ENCODE measurements at regions not wholly inside any gene's neighbourhood (a gene's known extent, or its start where the extent isn't known, plus 50 kb on each side); places are given as distances from the start of the nearest gene placed in this dataset.
A peak's percentile ranks its signal among the peaks of the same experiment; 100 is the strongest.
"Not testable (repeated sequence)": the region's sequence is repeated elsewhere in the genome, so short reads cannot be mapped to it uniquely, and the experiment has no call there.

- DNase-seq, result no peak
Observed at GRCh38 chr21:33993286-33994231, 78.0 kb upstream of the ATP5PO start.

- DNase-seq, result not testable (repeated sequence)
Observed at GRCh38 chr21:33992412-33992811, 76.8 kb upstream of the ATP5PO start.

- DNase-seq, result no peak
Observed at GRCh38 chr21:33991133-33991532, 75.5 kb upstream of the ATP5PO start.

- DNase-seq, result no peak
Observed at GRCh38 chr21:33989440-33989839, 73.8 kb upstream of the ATP5PO start.

- no peak for DNase-seq
Observed at GRCh38 chr21:33988237-33989017, 72.8 kb upstream of the ATP5PO start.

- no peak for DNase-seq
Observed at GRCh38 chr21:33987461-33987860, 71.9 kb upstream of the ATP5PO start.

GRCh38 chr21:33985117-33986050, 69.8 kb upstream of the ATP5PO start:
- DNase-seq, result peak; percentile 20

- DNase-seq, result peak; percentile 22
Observed at GRCh38 chr21:33984021-33984481, 68.4 kb upstream of the ATP5PO start.

GRCh38 chr21:33981391-33982101, 65.9 kb upstream of the ATP5PO start:
- no peak for DNase-seq

- peak; percentile 30 for DNase-seq
Observed at GRCh38 chr21:33980276-33980916, 64.8 kb upstream of the ATP5PO start.

- no peak for DNase-seq
Observed at GRCh38 chr21:33978585-33978984, 63.0 kb upstream of the ATP5PO start.

- DNase-seq, result no peak
Observed at GRCh38 chr21:33977721-33978369, 62.2 kb upstream of the ATP5PO start.

- peak; percentile 38 for DNase-seq
Observed at GRCh38 chr21:33977017-33977720, 61.6 kb upstream of the ATP5PO start.

- DNase-seq, result peak; percentile 79
Observed at GRCh38 chr21:33976082-33977016, 60.7 kb upstream of the ATP5PO start.

GRCh38 chr21:33975548-33976081, 60.0 kb upstream of the ATP5PO start:
- peak; percentile 80 for DNase-seq

GRCh38 chr21:33974513-33975468, 59.2 kb upstream of the ATP5PO start:
- no peak for DNase-seq

- no peak for DNase-seq
Observed at GRCh38 chr21:33973268-33973667, 57.7 kb upstream of the ATP5PO start.
